Ovary (tissue), 3 donors: ENCODE measurements at regions not wholly inside any gene's neighbourhood (a gene's known extent, or its start where the extent isn't known, plus 50 kb on each side); places are given as distances from the start of the nearest gene placed in this dataset.

Experiments used
- EP300 ChIP-seq: sonication (generic); formaldehyde crosslinking; IDR thresholded peaks from one replicate; pipeline ENCODE4 v1.6.1; 2017; ENCODE audit warnings: antibody characterized with exemption
- POLR2A ChIP-seq: fragments of 450-650 bp; IDR thresholded peaks from one replicate; pipeline ENCODE4 v1.6.1; 2017; ENCODE audit warnings: antibody characterized with exemption, mild to moderate bottlenecking, moderate library complexity
- TF ChIP-seq, protein P1 (sequence below), 3 donors: fragments of 450-650 bp in 2 of 3; fragments of 200-600 bp in 1 of 3; IDR thresholded peaks; one replicate each; pipeline versions ENCODE4 v1.5.1 to v1.8.0; 2016 to 2022; ENCODE audit warnings: antibody characterized with exemption in 3 of 3, mild to moderate bottlenecking in 1 of 3
- donor health status: DM: no; HTN: no; CAD: no.

- TF ChIP-seq, protein P1, sequence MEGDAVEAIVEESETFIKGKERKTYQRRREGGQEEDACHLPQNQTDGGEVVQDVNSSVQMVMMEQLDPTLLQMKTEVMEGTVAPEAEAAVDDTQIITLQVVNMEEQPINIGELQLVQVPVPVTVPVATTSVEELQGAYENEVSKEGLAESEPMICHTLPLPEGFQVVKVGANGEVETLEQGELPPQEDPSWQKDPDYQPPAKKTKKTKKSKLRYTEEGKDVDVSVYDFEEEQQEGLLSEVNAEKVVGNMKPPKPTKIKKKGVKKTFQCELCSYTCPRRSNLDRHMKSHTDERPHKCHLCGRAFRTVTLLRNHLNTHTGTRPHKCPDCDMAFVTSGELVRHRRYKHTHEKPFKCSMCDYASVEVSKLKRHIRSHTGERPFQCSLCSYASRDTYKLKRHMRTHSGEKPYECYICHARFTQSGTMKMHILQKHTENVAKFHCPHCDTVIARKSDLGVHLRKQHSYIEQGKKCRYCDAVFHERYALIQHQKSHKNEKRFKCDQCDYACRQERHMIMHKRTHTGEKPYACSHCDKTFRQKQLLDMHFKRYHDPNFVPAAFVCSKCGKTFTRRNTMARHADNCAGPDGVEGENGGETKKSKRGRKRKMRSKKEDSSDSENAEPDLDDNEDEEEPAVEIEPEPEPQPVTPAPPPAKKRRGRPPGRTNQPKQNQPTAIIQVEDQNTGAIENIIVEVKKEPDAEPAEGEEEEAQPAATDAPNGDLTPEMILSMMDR (IDR thresholded peaks at IDR 0.05): no peak
- no peak for TF ChIP-seq POLR2A
- no peak for TF ChIP-seq EP300
Measured at GRCh38 chr3:110871869-110872268, 199.7 kb upstream of the NECTIN3 start.
